ENCODE measurements at regions not wholly inside any gene's neighbourhood (a gene's known extent, or its start where the extent isn't known, plus 50 kb on each side); places are given as distances from the start of the nearest gene placed in this dataset.

DNA sequence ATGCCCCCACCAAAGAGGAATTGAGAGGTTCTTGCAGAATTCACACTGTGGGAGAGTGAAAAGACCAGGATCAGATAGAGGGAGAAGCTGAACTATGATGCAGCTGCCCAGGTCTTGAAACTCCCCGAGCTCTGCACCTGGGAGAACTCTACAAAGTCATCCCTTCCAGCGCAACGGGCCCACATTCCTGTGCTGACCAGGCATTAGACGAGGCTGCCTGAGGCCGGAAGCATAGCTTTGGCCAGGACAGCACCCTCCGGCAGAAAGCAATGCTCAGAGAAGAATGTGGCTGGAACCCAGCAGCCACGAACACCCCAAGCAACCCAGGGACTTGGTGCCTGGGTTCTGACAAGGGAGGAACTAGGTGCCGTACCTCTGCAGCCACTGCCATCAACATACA lies 281.5 kb upstream of the CDH4 start:
- DNase-seq = no peak

DNA sequence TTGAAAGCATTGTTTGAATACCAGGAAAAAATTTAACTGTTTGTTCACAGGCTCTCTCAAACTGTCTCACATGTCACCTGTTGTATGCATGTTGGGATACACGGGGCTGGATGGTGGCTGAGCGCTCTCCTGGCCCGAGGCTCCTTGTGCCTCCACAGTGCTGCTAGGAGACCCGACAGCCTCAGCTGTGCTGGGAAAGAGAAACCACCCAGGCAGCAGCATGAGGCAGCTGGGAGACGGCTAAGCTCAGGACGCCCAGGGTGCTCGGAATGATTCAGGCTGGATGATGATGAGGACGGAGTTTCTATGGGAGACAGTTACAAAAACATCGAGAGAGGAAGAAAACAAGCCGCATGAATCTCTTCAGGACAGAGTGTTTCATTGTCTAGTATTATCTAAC lies 278.0 kb upstream of the CDH4 start:
- DNase-seq = no peak

GRCh38 chr20:60974441-60974945 lies 277.6 kb upstream of the CDH4 start:
- DNase-seq = no peak

DNA sequence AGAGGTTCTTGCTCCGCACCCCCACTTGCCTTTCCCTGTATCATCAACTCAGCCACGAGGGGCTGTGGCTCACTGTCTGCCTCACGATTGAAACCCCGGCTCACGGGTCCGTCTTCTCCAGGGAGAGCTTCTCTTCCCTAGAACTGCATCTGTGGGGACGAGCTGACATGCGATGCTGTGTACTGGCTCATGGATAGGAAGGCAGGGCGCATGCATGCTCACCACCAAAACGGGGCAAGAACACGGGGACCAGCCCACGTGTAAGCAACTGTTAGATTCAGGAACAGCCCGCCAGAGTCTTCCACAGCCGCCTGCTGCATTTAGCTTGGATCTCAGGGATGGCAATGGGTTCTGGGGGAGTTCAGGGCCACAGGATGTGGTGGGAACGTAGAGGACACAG lies 275.9 kb upstream of the CDH4 start:
- DNase-seq = no peak

DNA sequence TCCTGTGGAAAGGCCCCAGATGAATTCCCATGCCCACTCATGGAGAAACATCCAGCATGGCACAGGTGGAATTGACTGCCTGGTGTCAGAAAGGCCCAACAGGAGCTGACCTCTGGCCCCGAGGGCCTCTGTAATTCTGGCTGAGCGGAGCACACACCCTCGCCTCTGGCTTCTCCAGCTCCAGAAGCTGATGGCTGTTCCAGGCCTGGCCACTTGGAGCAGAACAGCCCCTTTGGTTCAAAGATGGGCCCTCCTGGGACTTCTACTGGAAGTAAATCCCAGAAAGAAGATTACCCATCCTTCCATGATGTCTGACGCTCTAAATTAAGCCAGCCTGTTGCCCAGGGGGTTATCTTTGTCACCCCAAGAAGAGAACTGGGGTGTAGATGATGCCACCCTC lies 275.1 kb upstream of the CDH4 start:
- DNase-seq = no peak

DNA sequence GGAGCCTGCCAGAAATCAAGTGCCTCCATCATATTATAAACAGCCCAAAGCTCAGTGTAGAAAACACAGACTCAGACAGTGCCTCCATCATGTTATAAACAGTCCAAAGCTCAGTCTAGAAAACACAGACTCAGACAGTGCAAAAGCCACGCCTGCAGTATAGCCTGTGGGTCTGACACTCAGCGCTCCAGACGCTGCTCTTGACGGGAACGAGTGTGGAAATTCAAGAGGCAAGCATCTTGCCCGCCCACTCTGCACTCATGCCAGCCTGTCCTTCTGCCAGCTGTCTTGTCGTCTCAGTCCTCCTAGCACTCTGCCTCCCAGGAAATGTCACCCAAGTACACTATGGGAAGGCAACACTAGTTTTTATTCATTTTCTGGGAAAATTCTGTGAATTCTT lies 274.2 kb upstream of the CDH4 start:
- DNase-seq = no peak

DNA sequence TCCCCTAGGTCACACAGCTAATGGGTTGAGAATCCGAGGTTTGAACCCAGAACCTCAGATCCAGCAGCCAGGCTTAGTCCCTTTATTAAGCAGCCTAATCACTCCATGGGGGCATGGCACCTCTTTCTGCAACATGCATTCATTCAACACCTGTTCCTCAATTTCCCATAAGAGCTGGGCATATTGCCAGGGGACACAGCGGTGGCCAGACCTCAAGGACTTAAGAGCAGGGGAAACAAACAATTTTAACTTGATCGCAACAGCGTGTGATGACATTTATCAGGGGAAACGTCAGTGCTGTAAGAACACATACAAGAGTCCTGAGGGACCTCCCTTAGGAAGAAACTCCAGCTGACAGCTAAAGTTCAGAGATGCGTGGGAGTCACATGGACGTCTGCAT lies 267.4 kb upstream of the CDH4 start:
- DNase-seq = no peak

GRCh38 chr20:60986506-60987156 lies 265.4 kb upstream of the CDH4 start:
- no peak for DNase-seq

DNA sequence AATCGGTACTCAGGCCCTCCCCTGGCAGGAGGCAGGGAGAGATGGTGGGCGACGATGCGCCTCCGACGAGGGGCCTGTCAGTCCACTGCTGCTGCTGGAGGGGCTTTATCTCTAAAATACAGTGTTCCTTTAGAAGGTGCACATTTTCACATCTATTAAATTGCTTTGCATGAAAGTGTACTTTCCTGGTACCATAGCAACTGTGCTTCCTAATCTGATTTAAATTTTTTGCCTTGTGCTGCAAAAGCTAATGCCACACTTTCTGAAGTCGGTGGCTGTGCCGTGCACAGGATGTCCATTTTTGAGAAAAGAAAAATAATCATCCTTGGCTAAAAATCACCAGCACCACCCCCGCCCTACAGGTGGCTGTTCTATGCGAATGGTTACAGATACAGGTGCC lies 262.0 kb upstream of the CDH4 start:
- DNase-seq = no peak

GRCh38 chr20:60990643-60991042 lies 261.4 kb upstream of the CDH4 start:
- DNase-seq = no peak

GRCh38 chr20:60993433-60994044 lies 258.5 kb upstream of the CDH4 start:
- no peak for DNase-seq

DNA sequence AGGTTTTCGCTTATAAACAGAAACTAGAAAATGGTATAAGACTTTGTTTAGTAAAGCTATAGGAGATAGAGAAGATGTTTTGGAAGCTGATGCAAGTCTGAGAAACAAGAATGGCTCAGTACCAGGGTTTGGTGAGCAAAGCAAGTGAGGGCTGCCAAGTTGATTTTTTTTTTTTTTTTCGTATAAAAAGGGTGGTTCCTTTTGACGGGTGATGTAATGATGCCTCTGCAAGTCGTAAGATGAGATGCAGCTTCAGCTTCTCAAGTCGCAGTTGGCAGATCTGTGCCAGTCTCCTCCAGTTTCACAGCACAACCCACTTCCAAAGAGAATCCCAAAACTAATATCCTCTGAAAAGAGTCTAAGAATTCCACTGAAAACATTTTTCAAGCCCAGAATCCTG lies 252.8 kb upstream of the CDH4 start:
- no peak for DNase-seq

DNA sequence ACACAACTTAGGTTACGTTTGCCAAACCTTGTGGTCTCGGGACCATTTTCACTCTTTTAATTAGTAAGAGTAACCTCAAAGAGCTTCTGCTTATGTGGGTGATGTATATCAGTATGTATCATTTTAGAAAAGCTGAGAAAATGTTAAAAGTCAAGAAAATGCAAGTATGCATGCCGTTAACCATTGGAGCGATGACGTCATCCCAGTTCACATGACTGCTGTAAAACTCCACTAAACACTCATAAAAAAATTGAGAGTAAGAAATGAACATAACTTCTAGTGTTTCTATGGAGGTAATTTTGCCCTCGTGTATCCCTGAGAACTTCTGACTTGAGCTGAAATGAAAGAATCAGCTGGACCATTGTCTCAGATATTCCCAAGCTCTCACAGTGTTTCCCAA lies 250.0 kb upstream of the CDH4 start:
- no peak for DNase-seq

DNA sequence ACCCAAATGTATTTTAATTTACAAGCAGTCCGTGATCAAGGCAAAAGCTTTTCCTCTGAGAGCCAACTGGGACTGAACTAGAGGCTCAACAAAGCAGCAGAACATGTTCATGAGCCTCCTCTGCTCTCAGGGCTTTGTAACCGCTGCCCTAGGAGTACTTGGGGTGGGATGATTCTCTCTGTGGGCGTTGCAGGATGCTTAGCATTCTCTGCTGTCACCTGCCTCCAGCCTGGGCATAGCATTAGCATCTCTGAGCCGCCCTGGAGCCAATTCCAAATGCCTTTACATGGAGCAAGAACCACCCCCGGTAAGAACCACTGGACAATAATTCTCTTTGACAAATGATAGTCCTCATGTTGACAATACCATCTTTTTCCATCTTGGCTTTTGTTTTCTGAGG lies 237.6 kb upstream of the CDH4 start:
- DNase-seq = no peak

DNA sequence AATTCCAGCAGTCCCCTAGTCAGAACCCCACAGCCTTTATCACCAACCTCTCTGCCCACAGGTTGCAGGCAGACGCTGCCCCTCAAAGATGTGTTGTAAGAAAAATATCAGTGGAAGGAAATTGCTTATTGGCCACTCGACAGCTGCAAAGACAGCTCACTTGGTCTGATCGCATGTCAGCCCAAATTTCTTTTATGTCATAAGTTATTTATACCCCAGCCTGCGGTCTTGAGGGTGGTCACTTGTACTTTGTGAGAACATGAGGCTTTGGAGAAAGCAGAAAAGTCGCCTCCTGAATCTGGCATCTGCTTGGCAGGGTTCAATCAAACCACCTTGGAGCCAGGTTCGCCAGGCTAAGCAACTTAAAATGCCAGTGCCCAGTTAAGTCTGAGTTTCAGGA lies 236.5 kb upstream of the CDH4 start:
- no peak for DNase-seq

DNA sequence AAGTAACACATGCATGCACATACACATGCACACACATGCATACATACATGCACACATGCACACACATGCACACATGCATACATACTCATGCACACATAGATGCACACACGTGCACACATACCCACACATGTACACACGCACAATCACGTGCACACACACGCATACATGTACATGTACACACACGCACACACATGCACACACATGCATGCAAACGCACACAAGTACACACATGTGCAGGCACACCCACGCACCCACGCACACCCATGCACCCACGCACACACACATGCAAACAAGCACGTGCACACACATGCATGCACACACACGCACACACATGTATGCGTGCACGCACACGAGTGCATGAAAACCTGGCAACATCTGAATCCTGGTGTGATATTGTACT lies 232.7 kb upstream of the CDH4 start:
- no peak for DNase-seq

DNA sequence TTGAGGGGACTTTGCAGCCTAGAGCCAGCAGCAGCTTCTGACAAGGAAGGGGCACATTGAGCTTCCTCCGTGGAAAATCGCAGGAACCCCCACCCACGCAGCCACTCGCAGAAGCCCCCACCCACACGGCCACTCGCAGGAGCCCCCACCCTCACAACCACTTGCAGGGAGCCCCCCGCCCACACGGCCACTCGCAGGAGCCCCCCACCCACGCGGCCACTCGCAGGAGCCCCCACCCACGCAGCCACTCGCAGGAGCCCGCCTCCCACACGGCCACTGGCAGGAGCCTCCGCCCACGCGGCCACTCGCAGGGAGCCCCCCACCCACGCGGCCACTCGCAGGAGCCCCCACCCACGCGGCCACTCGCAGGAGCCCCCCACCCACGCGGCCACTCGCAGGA lies 228.4 kb upstream of the CDH4 start:
- DNase-seq = no peak

- no peak for DNase-seq
Observed at GRCh38 chr20:61024390-61024789, 227.7 kb upstream of the CDH4 start.

DNA sequence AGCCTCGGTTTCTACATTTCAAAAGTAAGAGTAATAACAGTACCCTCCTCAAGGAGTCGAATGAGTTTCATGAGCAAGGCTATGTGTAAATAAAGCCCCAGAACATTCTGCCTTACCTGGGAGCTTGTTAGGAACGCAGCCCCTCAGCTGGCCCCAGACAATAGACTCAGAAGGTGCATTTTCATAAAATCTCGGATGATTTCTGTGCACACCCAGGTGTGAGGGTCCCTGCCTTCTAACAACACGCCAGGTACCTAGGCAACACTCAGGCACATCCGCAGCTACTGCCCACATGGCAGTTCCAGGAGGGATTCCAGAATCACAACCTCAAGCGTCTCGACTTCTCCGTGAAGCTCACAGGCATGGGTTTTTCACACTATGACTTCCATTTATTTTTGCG lies 226.5 kb upstream of the CDH4 start:
- DNase-seq = no peak

DNA sequence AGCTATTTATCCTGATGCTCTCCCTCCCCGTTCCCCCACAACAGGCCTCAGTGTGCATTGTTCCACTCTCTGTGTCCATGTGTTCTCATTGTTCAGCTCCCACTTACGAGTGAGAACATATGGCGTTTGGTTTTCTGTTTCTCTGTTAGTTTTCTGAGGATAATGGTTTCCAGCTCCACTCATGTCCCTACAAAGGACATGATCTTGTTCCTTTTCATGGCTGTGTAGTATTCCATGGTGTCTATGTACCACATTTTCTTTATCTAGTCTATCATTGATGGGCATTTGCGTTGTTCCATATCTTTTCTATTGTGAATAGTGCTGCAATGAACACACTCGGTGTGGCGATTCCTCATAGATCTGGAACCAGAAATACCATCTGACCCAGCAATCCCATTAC lies 225.9 kb upstream of the CDH4 start:
- no peak for DNase-seq

GRCh38 chr20:61026731-61027130 lies 225.3 kb upstream of the CDH4 start:
- DNase-seq = no peak

- DNase-seq = no peak
Observed at GRCh38 chr20:61027218-61027617, 224.8 kb upstream of the CDH4 start.

GRCh38 chr20:61030130-61030529 lies 221.9 kb upstream of the CDH4 start:
- DNase-seq = no peak

DNA sequence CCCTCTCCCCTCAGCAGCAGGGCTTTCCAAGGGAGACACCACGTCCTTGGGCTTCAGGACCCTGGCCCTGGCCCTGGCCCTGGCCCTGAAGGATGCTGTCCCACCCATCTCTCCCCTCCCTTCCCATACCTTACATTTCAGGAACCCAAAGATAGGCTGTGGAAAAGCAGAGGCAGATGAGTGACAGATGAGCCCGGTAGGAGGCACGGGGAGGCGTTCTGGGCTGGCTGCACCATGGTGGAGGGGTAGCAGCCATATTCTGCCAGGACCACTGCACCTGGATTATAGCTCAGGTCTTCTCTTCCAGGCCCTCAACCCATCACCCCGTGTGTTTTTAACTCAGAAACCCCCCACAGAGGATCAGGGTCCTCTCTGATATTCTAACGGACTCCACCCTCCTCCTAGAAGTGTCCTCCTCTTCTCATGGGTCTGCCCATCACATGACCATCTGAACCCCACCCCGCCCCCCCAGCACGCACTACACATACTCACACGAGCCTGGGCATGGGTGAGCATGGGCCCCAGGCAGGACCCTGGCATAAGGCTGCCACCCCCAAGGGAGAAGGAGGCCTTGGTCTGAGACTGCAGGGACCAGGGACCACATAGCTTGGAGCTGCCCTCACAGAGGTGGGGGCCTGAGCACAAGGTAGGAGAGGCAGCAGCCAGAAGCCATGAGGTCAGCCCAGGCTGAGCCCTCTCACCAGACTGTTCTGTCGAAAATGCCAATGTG lies 220.8 kb upstream of the CDH4 start:
- no peak for DNase-seq
